ENCODE measurements at regions not wholly inside any gene's neighbourhood (a gene's known extent, or its start where the extent isn't known, plus 50 kb on each side); places are given as distances from the start of the nearest gene placed in this dataset.

- no peak for TF ChIP-seq CSDC2 (CRISPR knock-in tag; IDR thresholded peaks at IDR 0.05)
- TF ChIP-seq POU6F1 (CRISPR knock-in tag; IDR thresholded peaks at IDR 0.05; ENCODE audit: borderline replicate concordance, low read depth) = no peak
- TF ChIP-seq ARNTL (CRISPR knock-in tag; IDR thresholded peaks at IDR 0.05; ENCODE audit: borderline replicate concordance, low read depth) = no peak
- TF ChIP-seq ESRRG (CRISPR knock-in tag; IDR thresholded peaks at IDR 0.05) = no peak
These were observed 550.8 kb downstream of the MED13L start for GRCh38 chr12:115726691-115727090.
